ENCODE measurements at regions not wholly inside any gene's neighbourhood (a gene's known extent, or its start where the extent isn't known, plus 50 kb on each side); places are given as distances from the start of the nearest gene placed in this dataset.
A peak's percentile ranks its signal among the peaks of the same experiment; 100 is the strongest.

DNA sequence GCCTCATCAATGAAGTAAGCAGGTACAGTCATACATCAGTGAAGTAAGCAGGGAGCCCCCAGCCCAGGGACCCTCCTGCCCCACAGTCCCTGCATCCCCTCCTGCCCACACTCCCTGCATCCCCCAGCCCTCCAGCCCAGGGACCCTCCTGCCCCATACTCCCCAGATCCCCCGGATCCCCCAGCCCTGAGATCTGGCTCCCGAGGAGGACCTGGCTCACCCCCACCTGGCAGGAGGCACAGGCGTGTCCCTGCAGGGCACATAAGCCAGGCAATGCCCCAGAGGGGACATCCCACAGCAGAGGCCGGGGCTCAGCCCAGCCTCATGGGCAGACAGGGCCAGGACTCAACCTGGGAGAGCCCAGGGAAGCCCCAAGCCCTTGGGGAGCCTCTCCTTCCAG lies 53.6 kb upstream of the TPM4 start:
- H3K4me3 ChIP-seq (ENCODE audit: low read depth, low read length) = no peak overlapping the region
- TF ChIP-seq, protein P1, sequence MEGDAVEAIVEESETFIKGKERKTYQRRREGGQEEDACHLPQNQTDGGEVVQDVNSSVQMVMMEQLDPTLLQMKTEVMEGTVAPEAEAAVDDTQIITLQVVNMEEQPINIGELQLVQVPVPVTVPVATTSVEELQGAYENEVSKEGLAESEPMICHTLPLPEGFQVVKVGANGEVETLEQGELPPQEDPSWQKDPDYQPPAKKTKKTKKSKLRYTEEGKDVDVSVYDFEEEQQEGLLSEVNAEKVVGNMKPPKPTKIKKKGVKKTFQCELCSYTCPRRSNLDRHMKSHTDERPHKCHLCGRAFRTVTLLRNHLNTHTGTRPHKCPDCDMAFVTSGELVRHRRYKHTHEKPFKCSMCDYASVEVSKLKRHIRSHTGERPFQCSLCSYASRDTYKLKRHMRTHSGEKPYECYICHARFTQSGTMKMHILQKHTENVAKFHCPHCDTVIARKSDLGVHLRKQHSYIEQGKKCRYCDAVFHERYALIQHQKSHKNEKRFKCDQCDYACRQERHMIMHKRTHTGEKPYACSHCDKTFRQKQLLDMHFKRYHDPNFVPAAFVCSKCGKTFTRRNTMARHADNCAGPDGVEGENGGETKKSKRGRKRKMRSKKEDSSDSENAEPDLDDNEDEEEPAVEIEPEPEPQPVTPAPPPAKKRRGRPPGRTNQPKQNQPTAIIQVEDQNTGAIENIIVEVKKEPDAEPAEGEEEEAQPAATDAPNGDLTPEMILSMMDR (IDR thresholded peaks at IDR 0.05; ENCODE audit: insufficient read depth, low read length) = no peak
- no peak for DNase-seq (ENCODE audit: low read depth)

DNA sequence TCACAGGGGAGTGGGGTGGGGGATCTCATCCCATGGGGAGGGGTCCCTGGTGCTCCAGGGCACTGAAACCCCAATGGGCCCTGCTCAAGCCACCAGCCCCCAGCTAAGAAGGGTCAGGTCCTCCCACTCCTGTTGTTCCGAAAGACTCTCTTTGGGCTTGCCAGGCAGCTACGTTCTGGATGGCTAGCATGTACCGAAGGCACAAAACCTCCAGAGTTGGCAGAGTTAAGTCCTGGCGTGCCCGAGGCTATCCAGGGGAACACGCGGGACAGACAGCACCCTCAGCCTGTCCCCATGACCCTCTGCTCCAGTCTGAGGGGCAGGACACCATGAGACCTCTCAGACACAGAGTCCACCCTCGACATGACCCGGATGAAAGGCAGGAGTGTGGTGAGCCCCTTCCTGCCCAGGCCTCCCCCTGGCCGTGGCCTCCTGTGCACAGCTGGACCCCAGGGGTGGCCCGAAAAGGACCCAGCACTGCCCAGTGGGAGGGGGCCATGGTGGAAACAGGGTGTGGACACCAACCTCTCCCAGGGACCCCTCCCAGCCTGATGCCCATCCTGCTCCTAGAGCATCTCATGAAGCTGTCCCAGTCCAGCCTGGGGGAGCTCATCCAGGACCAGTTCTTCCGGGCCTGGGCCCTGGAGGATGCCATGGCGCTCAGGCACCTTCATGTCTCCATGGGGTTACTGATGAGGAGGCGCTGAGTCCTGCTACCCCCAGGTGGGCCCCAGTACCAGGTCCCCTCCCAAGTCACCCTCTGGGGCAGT lies 53.0 kb upstream of the TPM4 start:
- H3K4me3 ChIP-seq (ENCODE audit: low read depth, low read length) = no peak overlapping the region
- TF ChIP-seq, protein P1 (IDR thresholded peaks at IDR 0.05; ENCODE audit: insufficient read depth, low read length) = no peak
- DNase-seq (ENCODE audit: low read depth) = no peak

DNA sequence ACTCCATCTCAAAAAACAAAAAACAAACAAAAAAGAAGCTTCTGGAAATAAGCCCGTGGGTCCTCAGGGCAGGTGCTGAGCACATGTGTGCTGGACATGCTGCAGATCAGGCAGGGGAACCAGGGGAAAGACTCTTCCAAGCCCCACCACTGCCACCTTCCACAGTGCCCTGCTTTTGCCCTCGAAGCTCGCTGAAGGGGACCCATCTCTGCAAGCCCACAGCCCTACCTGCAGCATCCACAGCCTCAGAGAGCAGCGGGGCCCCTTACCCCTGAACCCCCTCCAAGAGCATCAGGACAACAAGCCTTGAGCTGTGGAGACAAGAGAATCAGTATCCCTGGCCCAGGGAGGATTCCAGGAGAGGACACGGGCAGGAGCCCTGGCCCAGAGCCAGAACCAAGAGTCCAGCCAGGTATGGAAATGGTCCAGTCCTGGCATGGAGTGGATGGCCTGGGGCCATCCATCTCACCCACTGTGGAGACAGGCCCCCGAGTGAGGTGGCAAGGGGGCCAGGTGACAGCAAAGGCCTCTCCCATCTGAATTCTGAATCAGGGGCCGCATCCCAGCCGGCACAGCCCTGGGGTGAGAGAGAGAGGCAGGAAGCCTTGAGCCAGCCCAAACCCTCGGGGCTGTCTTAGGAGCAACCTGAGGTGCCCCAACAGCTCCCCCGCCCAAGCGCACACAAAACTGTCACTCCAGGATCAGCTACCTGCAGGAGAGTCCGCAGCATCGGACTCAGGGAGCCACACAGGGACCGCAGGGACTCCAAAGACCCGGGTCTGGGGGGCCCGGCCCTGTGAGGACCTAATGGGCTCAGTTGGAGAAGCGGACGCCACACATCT lies 51.8 kb upstream of the TPM4 start:
- no peak for DNase-seq (ENCODE audit: low read depth)
- H3K4me3 ChIP-seq (ENCODE audit: low read depth, low read length) = no peak overlapping the region
- TF ChIP-seq, protein P1 (IDR thresholded peaks at IDR 0.05; ENCODE audit: insufficient read depth, low read length) = no peak

DNA sequence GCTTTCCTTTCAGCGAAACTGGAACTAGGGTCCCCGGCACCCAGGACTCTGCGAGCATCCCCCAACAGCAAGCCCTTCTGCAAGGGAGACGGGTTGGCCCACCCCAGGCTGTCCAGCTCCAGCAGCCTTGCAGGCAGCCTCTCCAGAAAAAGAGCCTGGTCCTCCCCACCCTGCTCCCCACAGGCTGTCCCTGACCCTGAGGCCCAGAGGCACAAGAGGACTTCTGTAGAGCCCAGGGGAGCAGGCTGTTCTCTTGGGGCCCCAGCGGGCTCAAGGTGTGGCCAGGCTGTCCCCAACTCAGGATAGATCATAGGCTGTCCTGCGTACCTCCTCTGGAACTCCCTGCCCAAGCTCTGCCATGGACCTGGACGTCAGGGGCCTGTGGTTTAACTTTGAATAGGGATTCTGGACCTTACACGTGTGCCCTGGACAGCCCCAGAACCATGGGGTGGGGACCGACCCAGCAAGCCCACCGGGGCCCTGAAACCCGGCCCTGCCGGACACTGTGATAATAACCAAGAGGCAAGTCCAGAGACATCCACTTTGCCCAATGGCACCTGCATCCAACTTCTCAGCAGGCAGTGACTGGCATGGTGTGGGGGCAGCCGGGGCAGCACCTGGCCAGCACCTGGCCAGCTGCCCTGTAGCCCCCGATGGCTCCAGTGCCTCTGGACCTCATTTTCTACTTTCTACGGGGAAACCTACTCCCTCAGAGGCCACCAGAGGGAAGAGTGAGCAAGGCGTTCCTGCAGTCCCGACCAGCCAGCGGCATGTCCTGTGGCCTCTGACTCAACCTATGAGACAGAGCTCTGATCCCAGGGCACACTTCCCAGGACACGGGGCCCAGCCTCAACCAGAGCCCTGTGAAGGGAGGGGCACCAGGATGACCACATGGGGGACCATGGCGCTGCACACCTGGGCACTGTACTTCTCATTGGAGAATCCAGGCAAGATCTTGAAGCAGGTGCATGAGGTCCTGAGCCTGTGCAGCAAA lies 50.9 kb upstream of the TPM4 start:
- TF ChIP-seq, protein P1 (IDR thresholded peaks at IDR 0.05; ENCODE audit: insufficient read depth, low read length) = peak; percentile 71
- no peak overlapping the region for H3K4me3 ChIP-seq (ENCODE audit: low read depth, low read length)
- DNase-seq (ENCODE audit: low read depth) = peak; percentile 62

DNA sequence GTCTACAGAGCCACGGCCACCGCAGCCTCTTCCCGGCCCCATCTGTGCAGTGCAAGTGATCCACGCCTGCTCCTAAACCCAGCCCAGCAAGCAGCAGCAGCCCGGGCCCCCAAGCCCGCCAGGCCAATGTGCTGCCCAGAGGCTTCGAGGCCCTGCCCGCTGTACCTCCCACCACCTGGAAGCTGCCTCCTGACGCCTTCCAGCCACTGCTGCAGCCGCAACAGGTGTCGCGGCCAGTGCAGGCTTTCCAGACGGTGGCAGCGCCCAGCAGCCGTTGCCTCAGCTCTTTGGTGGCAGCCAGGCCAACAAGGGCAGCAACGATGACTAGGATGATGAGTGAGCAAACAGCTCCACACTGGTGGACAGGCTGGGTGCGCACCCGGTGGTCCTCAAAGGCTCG lies 50.2 kb upstream of the TPM4 start:
- DNase-seq (ENCODE audit: low read depth) = no peak
- TF ChIP-seq, protein P1 (IDR thresholded peaks at IDR 0.05; ENCODE audit: insufficient read depth, low read length) = no peak

More for the DNA sequence above, 50.2 kb upstream of the TPM4 start:
- no peak overlapping the region for H3K4me3 ChIP-seq (ENCODE audit: low read depth, low read length)

All from fibroblast of the aortic adventitia (primary cell).